Mucosa of descending colon (tissue), 3 donors: ENCODE measurements at regions not wholly inside any gene's neighbourhood (a gene's known extent, or its start where the extent isn't known, plus 50 kb on each side); places are given as distances from the start of the nearest gene placed in this dataset.

Experiments
- ATAC-seq: fragments of 200-7000 bp; cut with Tn5 transposase; one replicate; pipeline ENCODE4 v1.9.1; 2020; ENCODE audit warnings: mild to moderate bottlenecking, moderate library complexity
- DNase-seq, 3 donors: peaks; one replicate each; pipeline ENCODE4 v3.0.0-alpha.2; 2020
- H3K36me3 ChIP-seq: fragments of 200-600 bp; one replicate; pipeline ENCODE4 v1.8.0; 2021; ENCODE audit warnings: low read depth, mild to moderate bottlenecking
- H3K4me1 ChIP-seq: fragments of 200-600 bp; one replicate; pipeline ENCODE4 v1.8.0; 2021; ENCODE audit warnings: low read depth, mild to moderate bottlenecking
- H3K4me3 ChIP-seq: fragments of 200-600 bp; one replicate; pipeline ENCODE4 v1.8.0; 2021; ENCODE audit warnings: mild to moderate bottlenecking
- H3K9me3 ChIP-seq: fragments of 200-600 bp; one replicate; pipeline ENCODE4 v1.8.0; 2021; ENCODE audit warnings: mild to moderate bottlenecking
- CTCF ChIP-seq: fragments of 200-600 bp; IDR thresholded peaks from one replicate; pipeline ENCODE4 v1.8.0; 2022; ENCODE audit warnings: antibody characterized with exemption, mild to moderate bottlenecking
- intact Hi-C, 2 donors: fragments of 100-400 bp; cut with DNase I in 1 of 2; cut with micrococcal nuclease in 1 of 2; formaldehyde crosslinking; loops; one replicate each; pipeline versions ENCODE4 v1.11.0 to v1.11.1; 2022; cut with DNase I, micrococcal nuclease
- donor health status: DM: no; HTN: no; CAD: no; lungs with moderate emphysema.
- donor health status: DM: no; HTN: no; CAD: no.
- donor health status: DM: no; HTN: yes; CAD: no.

- Histone ChIP-seq H3K4me3 (no peak overlapping the region), H3K9me3 (no peaks in the 10 kb centered on the region), H3K36me3 (no peaks in the 10 kb centered on the region), H3K4me1 (peaks cover 2% of the 10 kb centered on the region)
- DNase-seq (no peak), ATAC-seq (no peak)
- TF ChIP-seq CTCF: no peak
- intact Hi-C loops: no loop called here
Measured at GRCh38 chr6:4370066-4370465, 234.7 kb upstream of the ECI2 start.

- H3K4me1 ChIP-seq: peaks cover 6% of the 10 kb centered on the region
- ATAC-seq (no peak), DNase-seq (no peak)
- H3K36me3 ChIP-seq: no peaks in the 10 kb centered on the region
- no peak for TF ChIP-seq CTCF
- intact Hi-C loops: no loop called here
- no peak overlapping the region for H3K4me3 ChIP-seq
- H3K9me3 ChIP-seq: no peaks in the 10 kb centered on the region
Measured at GRCh38 chr6:4369616-4370015, 234.2 kb upstream of the ECI2 start.

GRCh38 chr6:4368649-4369048 is 233.3 kb upstream of the ECI2 start:
- no peak overlapping the region for H3K4me3 ChIP-seq
- peaks cover 14% of the 10 kb centered on the region for H3K4me1 ChIP-seq
- no peaks in the 10 kb centered on the region for H3K9me3 ChIP-seq
- no peak for TF ChIP-seq CTCF
- DNase-seq (no peak), ATAC-seq (no peak)
- intact Hi-C loops: no loop called here
- H3K36me3 ChIP-seq: no peaks in the 10 kb centered on the region

GRCh38 chr6:4367643-4368042 is 232.3 kb upstream of the ECI2 start:
- intact Hi-C loops: no loop called here
- Histone ChIP-seq H3K4me1 (peaks cover 23% of the 10 kb centered on the region), H3K9me3 (no peaks in the 10 kb centered on the region), H3K4me3 (no peak overlapping the region), H3K36me3 (no peaks in the 10 kb centered on the region)
- ATAC-seq (no peak), DNase-seq (no peak)
- TF ChIP-seq CTCF: no peak

GRCh38 chr6:4366635-4367395 is 231.4 kb upstream of the ECI2 start:
- DNase-seq (no peak), ATAC-seq (no peak)
- peaks cover 25% of the 10 kb centered on the region for H3K4me1 ChIP-seq
- TF ChIP-seq CTCF: no peak
- H3K36me3 ChIP-seq: no peaks in the 10 kb centered on the region
- intact Hi-C loops: no loop called here
- H3K9me3 ChIP-seq: no peaks in the 10 kb centered on the region
- no peak overlapping the region for H3K4me3 ChIP-seq

GRCh38 chr6:4365686-4366085 is 230.3 kb upstream of the ECI2 start:
- Histone ChIP-seq H3K4me3 (no peak overlapping the region), H3K36me3 (no peaks in the 10 kb centered on the region), H3K4me1 (peaks cover 25% of the 10 kb centered on the region), H3K9me3 (no peaks in the 10 kb centered on the region)
- intact Hi-C loops: no loop called here
- DNase-seq: no peak
- ATAC-seq: no peak
- TF ChIP-seq CTCF: no peak
